Neural cell (in vitro differentiated cells): ENCODE measurements at regions not wholly inside any gene's neighbourhood (a gene's known extent, or its start where the extent isn't known, plus 50 kb on each side); places are given as distances from the start of the nearest gene placed in this dataset.

ENCODE experiments used
- H2AFZ ChIP-seq: fragments of 200-600, 300-800 bp; sonication (generic), shearing (Covaris generic); 2 replicates; pipeline ENCODE4 v1.6.0; 2014; ENCODE audit warnings: low read depth, mild to moderate bottlenecking, antibody characterized with exemption, low read length, moderate library complexity
- H3F3A ChIP-seq: fragments of 200-600 bp; shearing (Covaris generic); 2 replicates; pipeline ENCODE4 v1.6.1; 2016; ENCODE audit warnings: mild to moderate bottlenecking, moderate library complexity, mixed read lengths, antibody characterized with exemption, low read length; ENCODE audit not compliant: insufficient read depth, poor library complexity, severe bottlenecking
- H3K27ac ChIP-seq: fragments of 200-600, 300-800 bp; sonication (generic), shearing (Covaris generic); 2 replicates; pipeline ENCODE4 v1.5.1; 2014; ENCODE audit warnings: mild to moderate bottlenecking, low read length, moderate library complexity
- H3K27me3 ChIP-seq: fragments of 300-800, 200-600 bp; sonication (generic), shearing (Covaris generic); 2 replicates; pipeline ENCODE4 v1.6.0; 2014; ENCODE audit warnings: mild to moderate bottlenecking, low read depth, low read length, moderate library complexity; ENCODE audit not compliant: insufficient read depth
- H3K36me3 ChIP-seq: fragments of 300-800, 200-600 bp; sonication (generic), shearing (Covaris generic); 2 replicates; pipeline ENCODE4 v1.5.1; 2014; ENCODE audit warnings: mild to moderate bottlenecking, antibody characterized with exemption, low read length, moderate library complexity; ENCODE audit not compliant: insufficient read depth
- H3K4me2 ChIP-seq: fragments of 300-800, 200-600 bp; sonication (generic), shearing (Covaris generic); 2 replicates; pipeline ENCODE4 v1.6.0; 2014; ENCODE audit warnings: mild to moderate bottlenecking, low read length
- H3K4me3 ChIP-seq: fragments of 300-800, 200-600 bp; sonication (generic), shearing (Covaris generic); 2 replicates; pipeline ENCODE4 v1.5.1; 2014; ENCODE audit warnings: mild to moderate bottlenecking, low read length, moderate library complexity
- H3K79me2 ChIP-seq: fragments of 200-600 bp; shearing (Covaris generic); replicated peaks from 2 replicates; pipeline ENCODE4 v1.6.0; 2014; ENCODE audit warnings: mild to moderate bottlenecking, low read length, moderate library complexity; ENCODE audit not compliant: insufficient read depth
- H3K9ac ChIP-seq: fragments of 300-800, 200-600 bp; sonication (generic), shearing (Covaris generic); 2 replicates; pipeline ENCODE4 v1.6.1; 2016; ENCODE audit warnings: mild to moderate bottlenecking, low read length, mixed read lengths
- H3K9me2 ChIP-seq: fragments of 200-600 bp; shearing (Covaris generic); 2 replicates; pipeline ENCODE4 v1.6.1; 2016; ENCODE audit warnings: mild to moderate bottlenecking, low read length, mixed read lengths; ENCODE audit not compliant: insufficient read depth
- H3K9me3 ChIP-seq: fragments of 200-600, 300-800 bp; sonication (generic), shearing (Covaris generic); 2 replicates; pipeline ENCODE4 v1.6.1; 2016; ENCODE audit warnings: mild to moderate bottlenecking, mixed run types, low read length, moderate library complexity, mixed read lengths
- H4K20me1 ChIP-seq: fragments of 200-600 bp; shearing (Covaris generic); 2 replicates; pipeline ENCODE4 v1.6.1; 2016; ENCODE audit warnings: mild to moderate bottlenecking, mixed run types; ENCODE audit not compliant: insufficient read depth
- CTCF ChIP-seq: fragments of 450-650 bp; IDR thresholded peaks from 2 replicates; pipeline ENCODE4 v1.5.1; 2014; ENCODE audit warnings: antibody characterized with exemption, mild to moderate bottlenecking, moderate library complexity; ENCODE audit not compliant: poor library complexity, severe bottlenecking
- EP300 ChIP-seq: fragments of 450-650 bp; conservative IDR thresholded peaks from 2 replicates; pipeline ENCODE4 v1.6.1; 2014; ENCODE audit warnings: antibody characterized with exemption, mild to moderate bottlenecking, moderate library complexity; ENCODE audit not compliant: poor library complexity, severe bottlenecking
- EZH2 ChIP-seq: fragments of 200-600, 300-800 bp; shearing (Covaris generic), sonication (generic); IDR thresholded peaks from 2 replicates; pipeline ENCODE4 v1.6.1; 2014; ENCODE audit warnings: antibody characterized with exemption, low read length, borderline replicate concordance, mild to moderate bottlenecking; ENCODE audit not compliant: insufficient read depth, poor library complexity, severe bottlenecking
- MXI1 ChIP-seq: fragments of 450-650 bp; conservative IDR thresholded peaks from 2 replicates; pipeline ENCODE4 v1.6.1; 2014; ENCODE audit warnings: antibody characterized with exemption, mild to moderate bottlenecking; ENCODE audit not compliant: poor library complexity, severe bottlenecking
- POLR2AphosphoS5 ChIP-seq: IDR thresholded peaks from 2 replicates; pipeline ENCODE4 v1.6.1; 2012
- RAD21 ChIP-seq: fragments of 450-650 bp; conservative IDR thresholded peaks from 2 replicates; pipeline ENCODE4 v1.6.1; 2014; ENCODE audit warnings: antibody characterized with exemption, mild to moderate bottlenecking, moderate library complexity
- REST ChIP-seq: IDR thresholded peaks from 2 replicates; pipeline ENCODE4 v1.6.1; 2012; ENCODE audit warnings: borderline replicate concordance
- SMC3 ChIP-seq: fragments of 450-650 bp; conservative IDR thresholded peaks from 2 replicates; pipeline ENCODE4 v1.6.1; 2014; ENCODE audit warnings: antibody characterized with exemption, mild to moderate bottlenecking, moderate library complexity; ENCODE audit not compliant: poor library complexity
- TAF1 ChIP-seq: IDR thresholded peaks from 2 replicates; pipeline ENCODE4 v1.6.1; 2012; ENCODE audit warnings: low read depth

- H3F3A ChIP-seq = no peaks in the 10 kb centered on the region
- no peaks in the 10 kb centered on the region for H3K27me3 ChIP-seq
- no peak overlapping the region for H3K27ac ChIP-seq
- no peaks in the 10 kb centered on the region for H3K79me2 ChIP-seq
- no peaks in the 10 kb centered on the region for H3K9me2 ChIP-seq
- TF ChIP-seq TAF1 (no peak), MXI1 (no peak), EP300 (no peak), RAD21 (no peak), REST (no peak), SMC3 (no peak)
- H4K20me1 ChIP-seq = no peaks in the 10 kb centered on the region
- no peak overlapping the region for H3K9ac ChIP-seq
- H2AFZ ChIP-seq = no peak overlapping the region
- no peak overlapping the region for H3K4me3 ChIP-seq
- no peaks in the 10 kb centered on the region for H3K9me3 ChIP-seq
- no peak overlapping the region for H3K4me2 ChIP-seq
- no peaks in the 10 kb centered on the region for H3K36me3 ChIP-seq
These were observed 144.7 kb upstream of the IQSEC1 start for GRCh38 chr3:13217736-13218540.

- TF ChIP-seq RAD21 = no peak
- TF ChIP-seq TAF1 = no peak
- TF ChIP-seq REST = no peak
- TF ChIP-seq MXI1 = no peak
- no peak for TF ChIP-seq EZH2
- TF ChIP-seq CTCF = no peak
- TF ChIP-seq POLR2AphosphoS5 = no peak
- TF ChIP-seq SMC3 = no peak
- no peak for TF ChIP-seq EP300
- Histone ChIP-seq H3K4me2 (no peak overlapping the region), H3K27ac (no peak overlapping the region)
These were observed 144.0 kb upstream of the IQSEC1 start for GRCh38 chr3:13217253-13217652.

More at GRCh38 chr3:13217253-13217652, 144.0 kb upstream of the IQSEC1 start:
- H3K27me3 ChIP-seq = no peaks in the 10 kb centered on the region
- H3K4me3 ChIP-seq = no peak overlapping the region
- no peaks in the 10 kb centered on the region for H3K36me3 ChIP-seq
- H3K9me3 ChIP-seq = no peaks in the 10 kb centered on the region
- H3K79me2 ChIP-seq = no peaks in the 10 kb centered on the region
- H3F3A ChIP-seq = no peaks in the 10 kb centered on the region
- H3K9ac ChIP-seq = no peak overlapping the region
- H3K9me2 ChIP-seq = no peaks in the 10 kb centered on the region
- no peak overlapping the region for H2AFZ ChIP-seq
- H4K20me1 ChIP-seq = no peaks in the 10 kb centered on the region
